GM19467 (cell line): ENCODE measurements at regions not wholly inside any gene's neighbourhood (a gene's known extent, or its start where the extent isn't known, plus 50 kb on each side); places are given as distances from the start of the nearest gene placed in this dataset.
"Not testable (repeated sequence)": the region's sequence is repeated elsewhere in the genome, so short reads cannot be mapped to it uniquely, and the experiment has no call there.

Source experiments
- ATAC-seq: cut with Tn5 transposase; IDR thresholded peaks from one replicate; pipeline ENCODE4 v1.9.1; 2021; ENCODE audit warnings: mild to moderate bottlenecking, moderate library complexity; ENCODE audit not compliant: unreplicated experiment

DNA sequence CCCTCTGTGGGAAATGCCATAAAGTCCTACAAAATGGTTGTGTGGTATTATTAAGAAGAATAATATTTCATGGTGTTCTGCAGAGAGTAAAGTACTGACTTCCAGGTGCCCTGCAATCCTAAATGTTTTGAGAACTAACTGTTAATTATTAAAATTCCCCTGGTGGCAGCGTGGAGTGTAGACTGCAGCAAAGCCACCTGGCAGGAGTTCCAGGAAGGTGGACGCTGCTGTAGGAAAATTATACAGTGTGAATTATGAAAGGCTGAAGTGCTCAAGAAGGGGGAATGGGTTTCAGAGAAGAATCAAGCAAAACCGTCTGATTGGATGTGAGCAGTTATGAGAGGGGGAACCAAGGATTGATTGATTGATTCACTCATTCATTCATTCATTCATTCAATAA is 572.4 kb upstream of the PPP2R3A start:
- no peak for ATAC-seq

DNA sequence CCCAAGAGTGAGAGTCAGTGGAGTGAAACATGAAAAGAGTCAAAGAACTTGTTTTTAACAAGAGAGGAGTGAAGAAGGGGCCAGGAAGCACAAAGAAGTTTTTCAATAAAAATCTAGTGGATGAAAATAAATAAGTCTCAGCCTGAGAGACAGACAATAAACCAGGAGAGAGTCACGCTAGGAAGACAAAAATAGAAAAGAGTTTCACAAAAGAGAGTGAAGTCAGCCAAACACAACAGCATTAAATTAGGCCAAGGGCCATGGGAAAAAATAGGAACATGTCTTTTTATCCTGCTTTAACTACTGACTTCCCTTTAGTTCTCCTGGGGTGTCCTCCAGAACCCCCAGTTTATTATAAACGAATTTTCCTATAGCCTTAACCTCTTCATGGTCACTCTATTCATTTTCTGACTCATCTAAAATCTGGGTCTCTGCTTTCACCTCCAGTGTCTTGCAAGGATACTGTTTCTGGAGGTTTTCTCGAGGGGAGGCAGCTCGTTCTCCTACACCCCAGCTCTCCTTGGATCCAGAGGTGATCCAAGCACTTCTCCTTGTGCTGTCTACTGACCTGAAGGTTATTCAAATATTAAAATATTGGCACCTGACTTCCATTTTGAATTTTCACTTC is 571.5 kb upstream of the PPP2R3A start:
- no peak for ATAC-seq

DNA sequence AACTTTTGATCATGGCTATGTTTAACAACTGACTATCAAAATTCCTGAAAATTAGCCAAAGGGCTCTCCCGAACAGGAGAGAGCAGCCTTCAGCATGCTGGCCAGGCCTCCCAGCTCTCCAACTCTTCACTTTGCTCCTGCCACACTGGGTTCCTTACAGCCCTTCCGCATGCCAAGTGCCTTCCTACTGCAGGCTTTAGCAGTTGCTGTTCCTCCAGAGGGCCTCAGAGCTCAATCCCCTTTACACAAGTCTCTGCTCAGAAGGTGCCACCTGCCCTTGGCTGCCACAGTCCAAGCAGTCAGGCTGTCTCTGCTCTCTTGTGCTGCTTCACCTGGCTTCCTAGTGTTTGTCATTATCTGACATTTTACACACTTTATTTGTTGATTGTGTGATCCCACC is 553.1 kb upstream of the PPP2R3A start:
- ATAC-seq: no peak

GRCh38 chr3:135416182-135416581 is 549.3 kb upstream of the PPP2R3A start:
- no peak for ATAC-seq

- ATAC-seq: no peak
Measured at GRCh38 chr3:135419155-135419554, 546.4 kb upstream of the PPP2R3A start.

- ATAC-seq: no peak
Measured at GRCh38 chr3:135426508-135426907, 539.0 kb upstream of the PPP2R3A start.

DNA sequence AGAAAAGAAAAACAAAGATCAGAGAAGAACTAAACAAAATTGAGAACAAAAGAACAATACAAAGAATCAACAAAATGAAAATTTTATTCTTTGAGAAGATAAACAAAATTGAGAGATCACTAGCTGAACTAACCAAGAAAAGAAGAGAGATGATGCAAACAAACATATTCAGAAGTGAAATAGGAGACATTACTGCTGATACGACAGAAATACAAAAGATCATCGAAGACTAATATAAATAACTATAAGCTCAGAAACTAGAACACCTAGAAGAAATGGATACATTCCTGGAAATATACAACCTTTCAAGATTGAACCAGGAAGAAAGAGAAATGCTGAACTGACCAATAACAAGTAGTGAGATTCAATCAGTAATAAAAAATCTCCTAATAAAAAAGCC is 533.1 kb upstream of the PPP2R3A start:
- no peak for ATAC-seq

DNA sequence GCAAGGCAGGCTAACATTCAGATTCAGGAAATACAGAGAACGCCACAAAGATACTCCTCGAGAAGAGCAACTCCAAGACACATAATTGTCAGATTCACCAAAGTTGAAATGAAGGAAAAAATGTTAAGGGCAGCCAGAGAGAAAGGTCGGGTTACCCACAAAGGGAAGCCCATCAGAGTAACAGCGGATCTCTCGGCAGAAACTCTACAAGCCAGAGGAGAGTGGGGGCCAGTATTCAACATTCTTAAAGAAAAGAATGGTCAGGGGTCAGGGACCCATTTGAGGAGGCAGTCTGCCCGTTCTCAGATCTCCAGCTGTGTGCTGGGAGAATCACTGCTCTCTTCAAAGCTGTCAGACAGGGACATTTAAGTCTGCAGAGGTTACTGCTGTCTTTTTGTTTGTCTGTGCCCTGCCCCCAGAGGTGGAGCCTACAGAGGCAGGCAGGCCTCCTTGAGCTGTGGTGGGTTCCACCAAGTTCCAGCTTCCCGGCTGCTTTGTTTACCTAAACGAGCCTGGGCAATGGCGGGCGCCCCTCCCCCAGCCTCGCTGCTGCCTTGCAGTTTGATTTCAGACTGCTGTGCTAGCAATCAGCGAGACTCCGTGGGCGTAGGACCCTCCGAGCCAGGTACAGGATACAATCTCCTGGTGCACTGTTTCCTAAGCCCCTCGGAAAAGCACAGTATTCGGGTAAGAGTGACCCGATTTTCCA is 526.5 kb upstream of the PPP2R3A start:
- ATAC-seq: not testable (repeated sequence)

GRCh38 chr3:135439632-135440031 is 525.9 kb upstream of the PPP2R3A start:
- not testable (repeated sequence) for ATAC-seq

DNA sequence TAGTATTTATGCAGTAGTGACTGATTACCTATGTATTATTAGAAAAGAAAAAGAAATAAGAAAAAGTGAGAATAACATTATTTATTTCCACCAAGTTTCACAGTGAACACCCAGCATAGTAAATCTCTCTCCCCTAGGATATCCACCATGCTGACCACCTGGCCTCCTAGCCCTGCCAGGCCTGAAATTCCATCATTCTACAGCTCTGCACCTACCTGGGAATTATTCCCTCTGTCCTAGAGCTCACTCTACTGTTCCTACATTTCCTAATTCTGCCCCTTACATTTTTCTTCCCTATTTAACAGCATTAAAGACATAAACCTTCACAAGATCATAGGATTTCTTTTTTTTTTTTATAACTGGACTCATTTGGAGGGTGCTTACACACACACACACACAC is 525.3 kb upstream of the PPP2R3A start:
- no peak for ATAC-seq

GRCh38 chr3:135440746-135441145 is 524.8 kb upstream of the PPP2R3A start:
- no peak for ATAC-seq

DNA sequence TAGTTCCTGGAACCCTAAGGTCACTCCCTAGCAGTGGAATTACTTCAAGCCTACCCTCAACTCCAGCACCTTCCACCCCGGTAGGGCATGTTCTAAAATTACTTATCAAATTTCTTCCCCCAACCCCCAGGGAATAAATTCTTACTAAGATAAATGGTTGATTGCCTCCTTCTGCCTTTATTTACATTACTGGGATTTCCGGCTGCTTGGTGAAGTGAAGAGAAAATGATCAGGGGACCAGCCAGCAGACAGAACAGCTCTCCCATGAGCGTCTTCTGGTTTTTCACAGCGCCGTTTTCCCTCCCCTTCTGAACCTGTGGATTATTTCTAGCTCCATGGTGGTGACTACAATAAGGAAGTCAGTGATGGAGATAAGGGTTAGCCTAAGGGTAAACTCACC is 521.5 kb upstream of the PPP2R3A start:
- no peak for ATAC-seq

- ATAC-seq: no peak
Measured at GRCh38 chr3:135447483-135447882, 518.0 kb upstream of the PPP2R3A start.

GRCh38 chr3:135448520-135448919 is 517.0 kb upstream of the PPP2R3A start:
- no peak for ATAC-seq

GRCh38 chr3:135449046-135449445 is 516.5 kb upstream of the PPP2R3A start:
- ATAC-seq: no peak

GRCh38 chr3:135451037-135451785 is 514.3 kb upstream of the PPP2R3A start:
- no peak for ATAC-seq

- ATAC-seq: no peak
Measured at GRCh38 chr3:135452881-135453280, 512.6 kb upstream of the PPP2R3A start.

DNA sequence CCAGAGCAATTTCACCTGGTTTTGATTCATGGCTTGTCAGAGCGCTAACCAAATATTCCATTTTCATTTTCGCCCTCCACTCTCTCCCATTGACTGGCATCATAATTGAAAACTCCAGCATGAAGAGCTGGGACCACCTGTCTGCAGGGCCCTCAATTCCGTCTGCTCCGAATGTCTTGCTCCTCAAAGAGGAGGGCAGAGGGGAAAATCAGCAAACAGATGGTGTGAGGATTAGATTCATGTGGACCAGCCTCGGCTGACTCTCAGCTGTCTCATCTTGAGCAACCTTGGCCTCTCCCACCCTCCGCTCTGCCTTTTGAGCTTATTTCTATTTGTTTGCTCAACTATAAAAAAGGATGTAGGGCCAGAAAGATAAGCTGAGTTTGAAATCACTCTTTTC is 512.2 kb upstream of the PPP2R3A start:
- ATAC-seq: no peak

- no peak for ATAC-seq
Measured at GRCh38 chr3:135454890-135455289, 510.6 kb upstream of the PPP2R3A start.

- no peak for ATAC-seq
Measured at GRCh38 chr3:135456108-135456790, 509.3 kb upstream of the PPP2R3A start.

GRCh38 chr3:135458541-135459322 is 506.8 kb upstream of the PPP2R3A start:
- ATAC-seq: no peak
